ENCODE measurements at regions not wholly inside any gene's neighbourhood (a gene's known extent, or its start where the extent isn't known, plus 50 kb on each side); places are given as distances from the start of the nearest gene placed in this dataset.

- Mint-ChIP-seq H3K4me1 (ENCODE audit: low read depth, unreplicated experiment) (peaks cover 9% of the 10 kb centered on the region), H3K27ac (ENCODE audit: unreplicated experiment) (no peak overlapping the region), H3K9me3 (ENCODE audit: low read depth, unreplicated experiment) (no peaks in the 10 kb centered on the region), H3K27me3 (ENCODE audit: unreplicated experiment) (no peaks in the 10 kb centered on the region), H3K4me3 (ENCODE audit: low read depth, unreplicated experiment) (no peak overlapping the region), H3K36me3 (ENCODE audit: insufficient read depth, unreplicated experiment) (no peaks in the 10 kb centered on the region)
- CTCF ChIA-PET = no interaction called here
- BruUV-seq (replicated peaks) = no TSS peak
- intact Hi-C loops (cut with micrococcal nuclease; ENCODE audit: unreplicated experiment) = no loop called here
- no peak for DNase-seq
- TF ChIP-seq, protein P1, sequence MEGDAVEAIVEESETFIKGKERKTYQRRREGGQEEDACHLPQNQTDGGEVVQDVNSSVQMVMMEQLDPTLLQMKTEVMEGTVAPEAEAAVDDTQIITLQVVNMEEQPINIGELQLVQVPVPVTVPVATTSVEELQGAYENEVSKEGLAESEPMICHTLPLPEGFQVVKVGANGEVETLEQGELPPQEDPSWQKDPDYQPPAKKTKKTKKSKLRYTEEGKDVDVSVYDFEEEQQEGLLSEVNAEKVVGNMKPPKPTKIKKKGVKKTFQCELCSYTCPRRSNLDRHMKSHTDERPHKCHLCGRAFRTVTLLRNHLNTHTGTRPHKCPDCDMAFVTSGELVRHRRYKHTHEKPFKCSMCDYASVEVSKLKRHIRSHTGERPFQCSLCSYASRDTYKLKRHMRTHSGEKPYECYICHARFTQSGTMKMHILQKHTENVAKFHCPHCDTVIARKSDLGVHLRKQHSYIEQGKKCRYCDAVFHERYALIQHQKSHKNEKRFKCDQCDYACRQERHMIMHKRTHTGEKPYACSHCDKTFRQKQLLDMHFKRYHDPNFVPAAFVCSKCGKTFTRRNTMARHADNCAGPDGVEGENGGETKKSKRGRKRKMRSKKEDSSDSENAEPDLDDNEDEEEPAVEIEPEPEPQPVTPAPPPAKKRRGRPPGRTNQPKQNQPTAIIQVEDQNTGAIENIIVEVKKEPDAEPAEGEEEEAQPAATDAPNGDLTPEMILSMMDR (IDR thresholded peaks at IDR 0.05; ENCODE audit: unreplicated experiment) = no peak
Measured at GRCh38 chr3:144466540-144466939, 494.9 kb downstream of the DIPK2A start.

GRCh38 chr3:144470666-144471065, 499.0 kb downstream of the DIPK2A start:
- CTCF ChIA-PET = no interaction called here
- Mint-ChIP-seq H3K27me3 (ENCODE audit: unreplicated experiment) (no peaks in the 10 kb centered on the region), H3K4me1 (ENCODE audit: low read depth, unreplicated experiment) (peaks cover 7% of the 10 kb centered on the region), H3K4me3 (ENCODE audit: low read depth, unreplicated experiment) (no peak overlapping the region), H3K27ac (ENCODE audit: unreplicated experiment) (no peak overlapping the region), H3K36me3 (ENCODE audit: insufficient read depth, unreplicated experiment) (no peaks in the 10 kb centered on the region), H3K9me3 (ENCODE audit: low read depth, unreplicated experiment) (no peaks in the 10 kb centered on the region)
- intact Hi-C loops (cut with micrococcal nuclease; ENCODE audit: unreplicated experiment) = no loop called here
- TF ChIP-seq, protein P1 (IDR thresholded peaks at IDR 0.05; ENCODE audit: unreplicated experiment) = no peak
- no peak for DNase-seq
- no TSS peak for BruUV-seq (replicated peaks)

GRCh38 chr3:144477593-144477992, 506.0 kb downstream of the DIPK2A start:
- no TSS peak for BruUV-seq (replicated peaks)
- Mint-ChIP-seq H3K27ac (ENCODE audit: unreplicated experiment) (no peak overlapping the region), H3K4me1 (ENCODE audit: low read depth, unreplicated experiment) (no peaks in the 10 kb centered on the region), H3K36me3 (ENCODE audit: insufficient read depth, unreplicated experiment) (no peaks in the 10 kb centered on the region), H3K9me3 (ENCODE audit: low read depth, unreplicated experiment) (no peaks in the 10 kb centered on the region), H3K27me3 (ENCODE audit: unreplicated experiment) (no peaks in the 10 kb centered on the region), H3K4me3 (ENCODE audit: low read depth, unreplicated experiment) (no peak overlapping the region)
- TF ChIP-seq, protein P1 (IDR thresholded peaks at IDR 0.05; ENCODE audit: unreplicated experiment) = no peak
- DNase-seq = no peak
- CTCF ChIA-PET = no interaction called here
- intact Hi-C loops (cut with micrococcal nuclease; ENCODE audit: unreplicated experiment) = no loop called here

DNA sequence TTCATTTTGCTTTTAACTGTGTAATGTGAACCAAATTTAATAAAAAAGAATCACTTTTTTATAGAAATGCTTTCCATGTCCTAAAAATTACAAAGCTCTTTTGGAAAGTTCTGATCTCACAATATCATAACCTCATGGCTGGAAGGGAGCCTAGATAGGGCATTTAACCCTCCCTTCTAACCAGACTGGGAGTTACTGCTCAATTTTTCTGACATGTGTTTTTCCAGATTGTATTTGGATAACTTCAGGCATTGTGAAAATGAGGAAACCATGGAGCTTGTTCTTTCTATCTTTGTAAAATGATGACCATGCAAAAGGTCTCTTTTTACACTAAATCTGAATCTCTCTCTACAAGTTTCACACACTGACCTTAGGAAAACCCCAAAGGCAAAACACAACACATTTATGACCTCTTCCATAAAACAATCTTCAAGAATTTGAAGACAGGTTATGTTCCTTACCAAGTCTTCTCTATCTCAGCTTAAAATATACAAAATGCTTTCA, 508.8 kb downstream of the DIPK2A start:
- no peak overlapping the region for H3K27ac Mint-ChIP-seq (ENCODE audit: unreplicated experiment)
- no peaks in the 10 kb centered on the region for H3K4me1 Mint-ChIP-seq (ENCODE audit: low read depth, unreplicated experiment)
- intact Hi-C loops (cut with micrococcal nuclease; ENCODE audit: unreplicated experiment) = no loop called here
- TF ChIP-seq, protein P1 (IDR thresholded peaks at IDR 0.05; ENCODE audit: unreplicated experiment) = no peak
- CTCF ChIA-PET = interaction anchor here (0.7 kb wide), 1 partner anchor 771 kb away, joined by 3 read pairs; no protein-coding TSS in a partner anchor
- BruUV-seq (replicated peaks) = no TSS peak
- H3K9me3 Mint-ChIP-seq (ENCODE audit: low read depth, unreplicated experiment) = no peaks in the 10 kb centered on the region
- H3K36me3 Mint-ChIP-seq (ENCODE audit: insufficient read depth, unreplicated experiment) = no peaks in the 10 kb centered on the region
- H3K27me3 Mint-ChIP-seq (ENCODE audit: unreplicated experiment) = no peaks in the 10 kb centered on the region
- no peak overlapping the region for H3K4me3 Mint-ChIP-seq (ENCODE audit: low read depth, unreplicated experiment)
- DNase-seq = no peak

Data from Calu3 (cell line).